GM19238 (cell line): ENCODE measurements at regions not wholly inside any gene's neighbourhood (a gene's known extent, or its start where the extent isn't known, plus 50 kb on each side); places are given as distances from the start of the nearest gene placed in this dataset.

Source experiments
- DNase-seq: peaks from one replicate; pipeline ENCODE4 v3.0.0; 2011; ENCODE audit warnings: low spot score; ENCODE audit not compliant: insufficient read length

GRCh38 chr1:116819081-116819480 is 64.9 kb downstream of the CD2 start:
- DNase-seq: no peak

GRCh38 chr1:116820369-116820768 is 66.1 kb downstream of the CD2 start:
- no peak for DNase-seq

GRCh38 chr1:116821763-116822162 is 67.5 kb downstream of the CD2 start:
- no peak for DNase-seq

GRCh38 chr1:116824631-116825206 is 70.5 kb downstream of the CD2 start:
- no peak for DNase-seq

- no peak for DNase-seq
Observed at GRCh38 chr1:116825207-116825719, 71.0 kb downstream of the CD2 start.

- no peak for DNase-seq
Observed at GRCh38 chr1:116825720-116826438, 71.6 kb downstream of the CD2 start.

GRCh38 chr1:116826818-116827606 is 72.8 kb downstream of the CD2 start:
- peak; percentile 65 for DNase-seq

- no peak for DNase-seq
Observed at GRCh38 chr1:116827607-116828105, 73.4 kb downstream of the CD2 start.

GRCh38 chr1:116832308-116832931 is 77.3 kb upstream of the PTGFRN start:
- no peak for DNase-seq

GRCh38 chr1:116832932-116833578 is 76.7 kb upstream of the PTGFRN start:
- no peak for DNase-seq

GRCh38 chr1:116833718-116834117 is 76.0 kb upstream of the PTGFRN start:
- DNase-seq: no peak

GRCh38 chr1:116834595-116834994 is 75.1 kb upstream of the PTGFRN start:
- no peak for DNase-seq

- no peak for DNase-seq
Observed at GRCh38 chr1:116835161-116835560, 74.6 kb upstream of the PTGFRN start.

- DNase-seq: no peak
Observed at GRCh38 chr1:116836099-116836498, 73.6 kb upstream of the PTGFRN start.

GRCh38 chr1:116841569-116842344 is 68.0 kb upstream of the PTGFRN start:
- DNase-seq: no peak

GRCh38 chr1:116842654-116843053 is 67.1 kb upstream of the PTGFRN start:
- no peak for DNase-seq

GRCh38 chr1:116844775-116845174 is 64.9 kb upstream of the PTGFRN start:
- no peak for DNase-seq

GRCh38 chr1:116847190-116847589 is 62.5 kb upstream of the PTGFRN start:
- DNase-seq: no peak

- DNase-seq: no peak
Observed at GRCh38 chr1:116847688-116848531, 61.8 kb upstream of the PTGFRN start.
